Spleen (tissue), 7 donors: ENCODE measurements at regions not wholly inside any gene's neighbourhood (a gene's known extent, or its start where the extent isn't known, plus 50 kb on each side); places are given as distances from the start of the nearest gene placed in this dataset.

Experiments used
- POLR2A ChIP-seq, 3 donors: fragments of 450-650 bp; IDR thresholded peaks; one replicate each; pipeline ENCODE4 v1.5.1; 2017; ENCODE audit warnings: antibody characterized with exemption in 3 of 3, mild to moderate bottlenecking in 1 of 3
- POLR2AphosphoS5 ChIP-seq, 3 donors: sonication (generic); formaldehyde crosslinking; IDR thresholded peaks; one replicate each; pipeline ENCODE4 v1.5.1; 2017; ENCODE audit warnings: antibody characterized with exemption in 3 of 3
- TF ChIP-seq, protein P1 (sequence below), 11 experiments: fragments of 200-600 bp in 7 of 11; fragments of 450-650 bp in 4 of 11; sonication (generic) in 4 of 11; IDR thresholded peaks in 8 of 11; conservative IDR thresholded peaks in 3 of 11; 1 replicate in 7 of 11; 2 replicates in 4 of 11; pipeline versions ENCODE4 v1.4.0 to v1.8.0; 2016 to 2021; ENCODE audit warnings: antibody characterized with exemption in 11 of 11, inconsistent platforms in 4 of 11, mild to moderate bottlenecking in 1 of 11
- donor health status: DM: no; HTN: no; CAD: no; lungs with moderate emphysema.
- donor health status: DM: no; HTN: no; CAD: no.
- donor health status: DM: no; HTN: no; CAD: no.

DNA sequence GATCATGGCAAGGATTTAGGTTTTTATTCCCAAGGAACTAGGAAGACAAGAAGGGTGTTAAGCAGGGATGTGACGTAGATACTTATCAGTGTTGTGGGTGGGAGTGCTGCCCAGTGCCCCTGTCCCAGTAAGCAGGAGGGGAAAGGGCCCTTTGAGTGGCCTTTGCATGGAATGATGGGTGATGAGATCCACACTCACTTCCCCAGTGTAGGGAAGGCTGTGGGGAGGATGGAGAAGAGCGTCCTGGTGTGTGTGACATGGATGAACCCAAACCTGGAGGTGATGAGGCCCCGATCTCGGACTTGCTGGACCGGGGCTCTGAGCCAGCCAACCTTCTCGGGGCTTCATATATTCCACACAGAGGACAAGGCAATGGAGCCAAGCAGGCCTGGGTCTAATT lies 610.9 kb downstream of the CDH26 start:
- TF ChIP-seq, protein P1, sequence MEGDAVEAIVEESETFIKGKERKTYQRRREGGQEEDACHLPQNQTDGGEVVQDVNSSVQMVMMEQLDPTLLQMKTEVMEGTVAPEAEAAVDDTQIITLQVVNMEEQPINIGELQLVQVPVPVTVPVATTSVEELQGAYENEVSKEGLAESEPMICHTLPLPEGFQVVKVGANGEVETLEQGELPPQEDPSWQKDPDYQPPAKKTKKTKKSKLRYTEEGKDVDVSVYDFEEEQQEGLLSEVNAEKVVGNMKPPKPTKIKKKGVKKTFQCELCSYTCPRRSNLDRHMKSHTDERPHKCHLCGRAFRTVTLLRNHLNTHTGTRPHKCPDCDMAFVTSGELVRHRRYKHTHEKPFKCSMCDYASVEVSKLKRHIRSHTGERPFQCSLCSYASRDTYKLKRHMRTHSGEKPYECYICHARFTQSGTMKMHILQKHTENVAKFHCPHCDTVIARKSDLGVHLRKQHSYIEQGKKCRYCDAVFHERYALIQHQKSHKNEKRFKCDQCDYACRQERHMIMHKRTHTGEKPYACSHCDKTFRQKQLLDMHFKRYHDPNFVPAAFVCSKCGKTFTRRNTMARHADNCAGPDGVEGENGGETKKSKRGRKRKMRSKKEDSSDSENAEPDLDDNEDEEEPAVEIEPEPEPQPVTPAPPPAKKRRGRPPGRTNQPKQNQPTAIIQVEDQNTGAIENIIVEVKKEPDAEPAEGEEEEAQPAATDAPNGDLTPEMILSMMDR (IDR thresholded peaks at IDR 0.05 in 8 of 11, conservative IDR thresholded peaks at IDR 0.05 in 3 of 11), result no peak
- TF ChIP-seq POLR2A (IDR thresholded peaks at IDR 0.05) (no peak), POLR2AphosphoS5 (IDR thresholded peaks at IDR 0.05) (no peak)
